GM19328 (cell line): ENCODE measurements at regions not wholly inside any gene's neighbourhood (a gene's known extent, or its start where the extent isn't known, plus 50 kb on each side); places are given as distances from the start of the nearest gene placed in this dataset.
A peak's percentile ranks its signal among the peaks of the same experiment; 100 is the strongest.
"Not testable (repeated sequence)": the region's sequence is repeated elsewhere in the genome, so short reads cannot be mapped to it uniquely, and the experiment has no call there.

Experiments
- ATAC-seq: cut with Tn5 transposase; IDR thresholded peaks from one replicate; pipeline ENCODE4 v1.9.1; 2021; ENCODE audit warnings: mild to moderate bottlenecking, moderate library complexity; ENCODE audit not compliant: unreplicated experiment

- ATAC-seq, result no peak
These were observed 91.9 kb upstream of the BCL2L14 start for GRCh38 chr12:11978726-11979384.

GRCh38 chr12:11980115-11980514 lies 90.6 kb upstream of the BCL2L14 start:
- no peak for ATAC-seq

- peak; percentile 74 for ATAC-seq
These were observed 89.5 kb upstream of the BCL2L14 start for GRCh38 chr12:11981121-11981733.

- ATAC-seq, result no peak
These were observed 86.3 kb upstream of the BCL2L14 start for GRCh38 chr12:11984417-11984816.

- no peak for ATAC-seq
These were observed 84.6 kb upstream of the BCL2L14 start for GRCh38 chr12:11986165-11986564.

- ATAC-seq, result no peak
These were observed 82.8 kb upstream of the BCL2L14 start for GRCh38 chr12:11987901-11988300.

GRCh38 chr12:11991604-11992003 lies 79.1 kb upstream of the BCL2L14 start:
- no peak for ATAC-seq

- no peak for ATAC-seq
These were observed 78.2 kb upstream of the BCL2L14 start for GRCh38 chr12:11992515-11992914.

- ATAC-seq, result not testable (repeated sequence)
These were observed 72.3 kb upstream of the BCL2L14 start for GRCh38 chr12:11998307-11998943.

GRCh38 chr12:11998944-11999315 lies 71.8 kb upstream of the BCL2L14 start:
- ATAC-seq, result no peak

- ATAC-seq, result no peak
These were observed 67.1 kb upstream of the BCL2L14 start for GRCh38 chr12:12003609-12004008.

- no peak for ATAC-seq
These were observed 66.2 kb upstream of the BCL2L14 start for GRCh38 chr12:12004524-12004923.

GRCh38 chr12:12007001-12007712 lies 63.6 kb upstream of the BCL2L14 start:
- no peak for ATAC-seq

- no peak for ATAC-seq
These were observed 63.0 kb upstream of the BCL2L14 start for GRCh38 chr12:12007713-12008231.

GRCh38 chr12:12008232-12008850 lies 62.4 kb upstream of the BCL2L14 start:
- ATAC-seq, result no peak

GRCh38 chr12:12008931-12009611 lies 61.7 kb upstream of the BCL2L14 start:
- ATAC-seq, result no peak

- ATAC-seq, result peak; percentile 5
These were observed 60.9 kb upstream of the BCL2L14 start for GRCh38 chr12:12009749-12010276.

- peak; percentile 38 for ATAC-seq
These were observed 60.3 kb upstream of the BCL2L14 start for GRCh38 chr12:12010277-12011039.

- ATAC-seq, result no peak
These were observed 58.9 kb upstream of the BCL2L14 start for GRCh38 chr12:12011880-12012260.
